Suprapubic skin (tissue), 4 donors: ENCODE measurements at regions not wholly inside any gene's neighbourhood (a gene's known extent, or its start where the extent isn't known, plus 50 kb on each side); places are given as distances from the start of the nearest gene placed in this dataset.

ENCODE experiments used
- DNase-seq, 2 donors: peaks; one replicate each; pipeline ENCODE4 v3.0.0-alpha.2; 2019; ENCODE audit warnings: low spot score in 2 of 2
- H3K27ac ChIP-seq: fragments of 200-600 bp; sonication (generic); one replicate; pipeline ENCODE4 v1.5.1; 2019
- H3K27me3 ChIP-seq: fragments of 200-600 bp; sonication (generic); one replicate; pipeline ENCODE4 v1.5.1; 2019
- H3K36me3 ChIP-seq: fragments of 200-600 bp; sonication (generic); one replicate; pipeline ENCODE4 v1.5.1; 2019
- H3K4me1 ChIP-seq: fragments of 200-600 bp; sonication (generic); one replicate; pipeline ENCODE4 v1.5.1; 2019
- H3K4me3 ChIP-seq: fragments of 200-600 bp; sonication (generic); one replicate; pipeline ENCODE4 v1.5.1; 2019; ENCODE audit warnings: mild to moderate bottlenecking
- H3K9me3 ChIP-seq: fragments of 200-600 bp; sonication (generic); one replicate; pipeline ENCODE4 v1.5.1; 2019
- EP300 ChIP-seq: sonication (generic); formaldehyde crosslinking; IDR thresholded peaks from one replicate; pipeline ENCODE4 v1.6.1; 2017; ENCODE audit warnings: antibody characterized with exemption
- POLR2A ChIP-seq, 2 donors: fragments of 450-650 bp; IDR thresholded peaks; one replicate each; pipeline ENCODE4 v1.6.1; 2017; ENCODE audit warnings: antibody characterized with exemption in 2 of 2, mild to moderate bottlenecking in 2 of 2, moderate library complexity in 2 of 2
- POLR2AphosphoS5 ChIP-seq, 3 donors: sonication (generic); formaldehyde crosslinking; IDR thresholded peaks; one replicate each; pipeline ENCODE4 v1.6.1; 2017; ENCODE audit warnings: antibody characterized with exemption in 3 of 3
- WGBS: methylation state at CpG from one replicate; pipeline ENCODE4 v1.1.5; 2018; 5-methylcytosine and 5-hydroxymethylcytosine counted together
- TF ChIP-seq, protein P1 (sequence below), 2 donors: fragments of 200-600 bp in 1 of 2; fragments of 450-650 bp in 1 of 2; sonication (generic) in 1 of 2; IDR thresholded peaks; one replicate each; pipeline ENCODE4 v1.5.1; 2016 to 2019; ENCODE audit warnings: antibody characterized with exemption in 2 of 2, mild to moderate bottlenecking in 1 of 2, moderate library complexity in 1 of 2

DNA sequence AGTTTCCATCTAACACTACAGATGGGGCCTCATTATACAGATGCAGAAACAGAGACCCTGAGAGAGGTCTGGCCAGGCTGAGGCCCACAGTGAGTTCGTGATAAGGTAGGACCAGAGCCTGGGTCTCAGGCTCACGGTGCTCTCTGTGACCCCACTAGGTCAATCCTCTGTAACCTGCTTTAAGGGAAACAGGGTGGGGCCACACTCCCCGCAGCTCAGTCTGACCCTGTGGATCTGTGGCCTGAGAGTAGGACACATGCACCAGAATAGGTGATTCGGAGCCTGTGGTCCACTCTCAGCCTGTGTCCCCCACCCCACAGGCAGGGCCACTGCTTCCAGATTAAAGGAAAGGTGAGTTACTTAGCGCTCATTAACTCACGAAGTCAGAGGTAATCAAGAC lies 137.8 kb upstream of the FAM20C start:
- Histone ChIP-seq H3K27ac (no peak overlapping the region), H3K9me3 (no peaks in the 10 kb centered on the region), H3K4me1 (peaks cover 5% of the 10 kb centered on the region), H3K27me3 (no peaks in the 10 kb centered on the region), H3K36me3 (no peaks in the 10 kb centered on the region), H3K4me3 (no peak overlapping the region)
- DNase-seq, result peak in 1 of 2 donors; percentile 26
- TF ChIP-seq POLR2A (IDR thresholded peaks at IDR 0.05), result no peak
- 78% methylated on average over 6 of the region's 6 CpGs for WGBS

DNA sequence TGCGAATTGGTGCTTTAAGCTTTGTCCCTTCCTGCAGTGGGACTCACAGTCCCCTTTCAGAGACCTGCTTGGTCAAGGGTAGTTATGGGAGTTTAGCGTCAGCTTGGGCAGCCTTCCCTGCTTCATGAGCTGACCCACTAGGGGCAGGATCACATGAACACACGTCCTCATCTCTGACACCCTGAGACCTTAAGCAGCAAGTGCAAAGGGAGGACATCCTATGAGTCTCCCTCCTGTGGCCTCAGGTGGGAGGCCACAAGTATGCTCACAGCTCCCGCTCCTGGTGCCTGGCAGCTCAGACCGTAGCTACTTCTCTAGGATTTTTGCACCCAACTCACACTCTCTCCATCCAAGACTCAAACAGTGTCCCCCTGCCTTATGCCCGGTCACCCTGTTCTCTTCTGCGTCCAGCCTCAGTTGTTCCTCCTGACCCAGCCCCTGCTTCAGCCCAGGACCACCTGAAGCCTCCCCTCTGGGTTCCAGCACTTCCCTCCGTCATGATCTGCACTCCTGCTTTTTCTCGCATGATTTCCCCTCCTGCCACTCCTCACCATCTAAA lies 136.6 kb upstream of the FAM20C start:
- no peak overlapping the region for H3K4me3 ChIP-seq
- TF ChIP-seq, protein P1, sequence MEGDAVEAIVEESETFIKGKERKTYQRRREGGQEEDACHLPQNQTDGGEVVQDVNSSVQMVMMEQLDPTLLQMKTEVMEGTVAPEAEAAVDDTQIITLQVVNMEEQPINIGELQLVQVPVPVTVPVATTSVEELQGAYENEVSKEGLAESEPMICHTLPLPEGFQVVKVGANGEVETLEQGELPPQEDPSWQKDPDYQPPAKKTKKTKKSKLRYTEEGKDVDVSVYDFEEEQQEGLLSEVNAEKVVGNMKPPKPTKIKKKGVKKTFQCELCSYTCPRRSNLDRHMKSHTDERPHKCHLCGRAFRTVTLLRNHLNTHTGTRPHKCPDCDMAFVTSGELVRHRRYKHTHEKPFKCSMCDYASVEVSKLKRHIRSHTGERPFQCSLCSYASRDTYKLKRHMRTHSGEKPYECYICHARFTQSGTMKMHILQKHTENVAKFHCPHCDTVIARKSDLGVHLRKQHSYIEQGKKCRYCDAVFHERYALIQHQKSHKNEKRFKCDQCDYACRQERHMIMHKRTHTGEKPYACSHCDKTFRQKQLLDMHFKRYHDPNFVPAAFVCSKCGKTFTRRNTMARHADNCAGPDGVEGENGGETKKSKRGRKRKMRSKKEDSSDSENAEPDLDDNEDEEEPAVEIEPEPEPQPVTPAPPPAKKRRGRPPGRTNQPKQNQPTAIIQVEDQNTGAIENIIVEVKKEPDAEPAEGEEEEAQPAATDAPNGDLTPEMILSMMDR (IDR thresholded peaks at IDR 0.05), result no peak
- TF ChIP-seq POLR2AphosphoS5 (IDR thresholded peaks at IDR 0.05) (no peak), EP300 (no peak), POLR2A (IDR thresholded peaks at IDR 0.05) (no peak)
- WGBS, result 90% methylated on average over 9 of the region's 9 CpGs
- H3K27ac ChIP-seq, result no peak overlapping the region
- H3K9me3 ChIP-seq, result no peaks in the 10 kb centered on the region
- DNase-seq, result peak in 1 of 2 donors; percentile 60
- no peaks in the 10 kb centered on the region for H3K27me3 ChIP-seq
- no peaks in the 10 kb centered on the region for H3K36me3 ChIP-seq
- peaks cover 5% of the 10 kb centered on the region for H3K4me1 ChIP-seq

DNA sequence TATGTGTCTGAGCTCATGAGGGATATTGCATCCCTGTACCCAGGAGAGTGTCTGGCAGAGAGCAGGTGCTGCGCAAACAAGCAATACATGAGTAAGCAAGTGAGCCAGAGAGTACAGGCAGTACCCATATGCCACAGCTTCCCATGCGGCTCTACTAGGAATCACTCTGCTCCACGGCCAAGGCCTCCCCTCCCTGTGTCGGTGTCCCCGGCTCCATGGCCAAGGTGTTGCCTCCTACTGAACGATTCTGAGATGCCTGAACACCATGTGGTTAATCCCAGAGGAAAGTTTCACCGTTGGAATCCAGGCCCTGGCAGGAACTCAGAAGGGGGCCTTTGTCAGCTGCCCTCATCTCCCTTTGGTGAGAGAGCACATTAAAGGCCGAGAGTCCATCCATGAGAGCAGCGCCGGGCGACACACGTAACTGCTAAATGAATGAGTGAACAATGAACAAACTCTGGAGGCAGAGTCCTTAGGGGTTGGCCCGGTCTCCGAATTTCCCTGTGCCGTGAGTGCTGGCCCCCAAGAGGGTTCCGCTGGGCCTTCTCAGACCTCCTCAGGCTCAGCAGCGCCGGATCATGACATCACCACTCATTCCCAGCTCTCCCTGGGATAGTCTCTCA lies 136.0 kb upstream of the FAM20C start:
- H3K27ac ChIP-seq, result no peak overlapping the region
- no peaks in the 10 kb centered on the region for H3K27me3 ChIP-seq
- no peaks in the 10 kb centered on the region for H3K9me3 ChIP-seq
- no peak overlapping the region for H3K4me3 ChIP-seq
- H3K4me1 ChIP-seq, result peaks cover 5% of the 10 kb centered on the region
- 83% methylated on average over 15 of the region's 18 CpGs for WGBS
- TF ChIP-seq POLR2A (IDR thresholded peaks at IDR 0.05) (no peak), EP300 (no peak), POLR2AphosphoS5 (IDR thresholded peaks at IDR 0.05) (no peak)
- TF ChIP-seq, protein P1 (IDR thresholded peaks at IDR 0.05), result no peak
- H3K36me3 ChIP-seq, result no peaks in the 10 kb centered on the region
- peak in 1 of 2 donors; percentile 67 for DNase-seq

DNA sequence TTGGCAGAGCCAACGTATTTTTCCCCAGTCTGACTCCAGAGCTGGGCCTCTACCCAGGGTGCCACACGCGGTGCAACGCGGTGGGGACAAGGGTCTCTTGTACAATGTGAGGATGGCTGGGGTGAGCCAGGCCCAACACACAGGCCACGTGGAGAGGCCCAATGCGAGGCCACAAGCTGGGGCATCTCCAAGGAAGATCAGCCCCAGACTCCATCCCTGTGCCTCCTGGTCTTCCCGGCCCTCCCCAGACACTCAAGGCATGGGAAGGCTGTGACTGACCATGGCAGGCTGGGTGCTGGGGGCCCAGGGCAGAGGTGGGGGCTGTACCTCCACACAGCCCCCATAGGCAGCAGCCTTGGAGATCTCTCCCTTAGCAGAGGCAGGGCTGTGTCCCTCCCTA lies 135.3 kb upstream of the FAM20C start:
- Histone ChIP-seq H3K27ac (no peak overlapping the region), H3K9me3 (no peaks in the 10 kb centered on the region), H3K4me1 (peaks cover 5% of the 10 kb centered on the region), H3K27me3 (no peaks in the 10 kb centered on the region), H3K36me3 (no peaks in the 10 kb centered on the region), H3K4me3 (no peak overlapping the region)
- TF ChIP-seq, protein P1 (IDR thresholded peaks at IDR 0.05), result no peak
- TF ChIP-seq EP300 (no peak), POLR2A (IDR thresholded peaks at IDR 0.05) (no peak), POLR2AphosphoS5 (IDR thresholded peaks at IDR 0.05) (no peak)
- peak in 1 of 2 donors; percentile 26 for DNase-seq
- WGBS, result 72% methylated on average over 8 of the region's 8 CpGs

DNA sequence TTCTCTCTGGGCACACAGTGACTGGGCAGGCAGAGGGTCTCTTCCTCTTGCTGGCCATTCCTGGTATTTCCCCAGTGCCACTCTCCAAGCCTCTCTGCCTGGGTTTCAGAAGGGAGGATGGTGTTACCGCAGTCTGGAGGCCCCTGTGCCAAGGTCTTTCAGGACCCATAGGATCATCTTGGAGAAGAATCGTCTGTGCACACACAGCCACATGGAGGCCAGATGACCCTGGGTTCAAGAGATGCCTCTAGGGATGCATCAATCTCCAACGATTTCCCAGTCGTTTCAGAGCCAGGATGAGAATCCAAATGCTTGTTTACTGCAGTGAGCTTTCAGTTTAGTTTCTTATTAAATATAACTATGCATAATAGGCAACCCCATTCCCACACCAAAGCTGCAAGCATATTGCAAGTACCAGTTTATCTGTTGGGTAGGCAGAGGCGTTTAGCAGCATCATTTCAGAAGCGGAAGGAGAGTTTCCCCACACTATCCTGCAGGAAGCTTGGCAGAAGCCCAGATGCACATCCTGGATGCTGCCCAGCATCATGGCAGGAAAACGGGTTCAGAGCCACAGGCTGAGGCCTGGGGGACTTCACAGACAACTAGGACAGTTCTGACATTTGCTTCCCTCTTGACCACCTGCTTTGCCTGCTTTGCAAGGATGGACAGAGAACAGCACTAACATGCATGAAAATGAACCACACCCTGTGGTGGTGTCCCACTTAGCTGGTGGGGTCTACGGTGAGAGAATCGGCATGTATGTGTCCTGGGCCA lies 134.7 kb upstream of the FAM20C start:
- H3K4me3 ChIP-seq, result no peak overlapping the region
- peak in 1 of 2 donors; percentile 48 for DNase-seq
- 59% methylated on average over 9 of the region's 9 CpGs for WGBS

More for the DNA sequence above, 134.7 kb upstream of the FAM20C start:
- no peaks in the 10 kb centered on the region for H3K9me3 ChIP-seq
- TF ChIP-seq POLR2A (IDR thresholded peaks at IDR 0.05) (no peak), POLR2AphosphoS5 (IDR thresholded peaks at IDR 0.05) (no peak), EP300 (no peak)
- TF ChIP-seq, protein P1 (IDR thresholded peaks at IDR 0.05), result no peak
- H3K4me1 ChIP-seq, result peaks cover 5% of the 10 kb centered on the region
- H3K27me3 ChIP-seq, result no peaks in the 10 kb centered on the region
- H3K36me3 ChIP-seq, result no peaks in the 10 kb centered on the region
- no peak overlapping the region for H3K27ac ChIP-seq
